ENCODE measurements at regions not wholly inside any gene's neighbourhood (a gene's known extent, or its start where the extent isn't known, plus 50 kb on each side); places are given as distances from the start of the nearest gene placed in this dataset.

DNA sequence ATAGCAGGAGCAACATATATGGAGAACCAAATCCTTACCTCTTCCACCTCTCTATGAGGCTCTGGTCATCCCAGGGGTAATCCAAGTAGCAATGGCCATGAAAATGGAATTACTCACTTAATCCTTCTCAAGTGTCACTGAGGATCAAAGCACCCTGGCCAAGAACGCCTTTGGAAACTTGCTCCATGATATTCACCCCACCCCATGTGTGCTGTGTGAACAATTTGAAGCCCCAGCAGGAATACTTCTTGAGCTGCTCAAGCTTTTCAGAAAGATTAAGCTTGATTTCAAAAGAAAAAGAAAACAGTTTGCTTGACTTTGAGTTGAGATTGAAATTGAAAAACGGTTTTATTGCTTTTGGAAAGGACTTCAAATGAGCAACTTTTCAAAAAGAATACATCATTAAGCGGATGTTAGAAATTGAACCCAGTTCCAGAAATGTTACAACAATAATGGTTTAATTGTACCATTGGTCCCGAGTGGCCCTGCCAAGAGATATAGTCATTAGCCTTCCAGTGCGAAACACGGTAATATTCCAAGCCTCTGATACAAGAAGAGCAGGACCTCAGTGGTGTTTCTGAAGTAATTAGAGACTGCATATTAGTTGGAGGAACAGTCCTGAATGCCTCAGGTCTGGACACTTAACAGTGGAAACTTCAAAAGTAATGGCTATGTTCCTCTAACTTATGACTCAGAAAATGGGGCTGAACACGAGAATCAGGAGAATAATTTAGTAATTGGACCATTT lies 208.1 kb downstream of the NEBL start:
- no peak for DNase-seq (ENCODE audit: low spot score)
- Mint-ChIP-seq H3K36me3 (ENCODE audit: low read depth, unreplicated experiment) (no peaks in the 10 kb centered on the region), H3K27me3 (ENCODE audit: unreplicated experiment) (no peaks in the 10 kb centered on the region), H3K9me3 (ENCODE audit: unreplicated experiment) (no peaks in the 10 kb centered on the region), H3K4me1 (ENCODE audit: unreplicated experiment) (peaks cover 10% of the 10 kb centered on the region), H3K27ac (ENCODE audit: unreplicated experiment) (no peak overlapping the region), H3K4me3 (ENCODE audit: unreplicated experiment) (no peak overlapping the region)
- no peak for TF ChIP-seq CTCF (IDR thresholded peaks at IDR 0.05; ENCODE audit: unreplicated experiment)

- no peak for DNase-seq (ENCODE audit: low spot score)
- H3K9me3 Mint-ChIP-seq (ENCODE audit: unreplicated experiment): no peaks in the 10 kb centered on the region
These were observed 211.0 kb downstream of the NEBL start for GRCh38 chr10:20686015-20686635.

GRCh38 chr10:20685462-20685861 lies 211.6 kb downstream of the NEBL start:
- no peak overlapping the region for H3K27ac Mint-ChIP-seq (ENCODE audit: unreplicated experiment)
- H3K4me1 Mint-ChIP-seq (ENCODE audit: unreplicated experiment): no peaks in the 10 kb centered on the region
- H3K4me3 Mint-ChIP-seq (ENCODE audit: unreplicated experiment): no peak overlapping the region
- no peaks in the 10 kb centered on the region for H3K9me3 Mint-ChIP-seq (ENCODE audit: unreplicated experiment)
- DNase-seq (ENCODE audit: low spot score): no peak
- no peak for TF ChIP-seq CTCF (IDR thresholded peaks at IDR 0.05; ENCODE audit: unreplicated experiment)
- H3K36me3 Mint-ChIP-seq (ENCODE audit: low read depth, unreplicated experiment): no peaks in the 10 kb centered on the region
- no peaks in the 10 kb centered on the region for H3K27me3 Mint-ChIP-seq (ENCODE audit: unreplicated experiment)

More at GRCh38 chr10:20686015-20686635, 211.0 kb downstream of the NEBL start:
- Mint-ChIP-seq H3K27ac (ENCODE audit: unreplicated experiment) (no peak overlapping the region), H3K4me3 (ENCODE audit: unreplicated experiment) (no peak overlapping the region), H3K4me1 (ENCODE audit: unreplicated experiment) (no peaks in the 10 kb centered on the region), H3K27me3 (ENCODE audit: unreplicated experiment) (no peaks in the 10 kb centered on the region), H3K36me3 (ENCODE audit: low read depth, unreplicated experiment) (no peaks in the 10 kb centered on the region)
- TF ChIP-seq CTCF (IDR thresholded peaks at IDR 0.05; ENCODE audit: unreplicated experiment): no peak

DNA sequence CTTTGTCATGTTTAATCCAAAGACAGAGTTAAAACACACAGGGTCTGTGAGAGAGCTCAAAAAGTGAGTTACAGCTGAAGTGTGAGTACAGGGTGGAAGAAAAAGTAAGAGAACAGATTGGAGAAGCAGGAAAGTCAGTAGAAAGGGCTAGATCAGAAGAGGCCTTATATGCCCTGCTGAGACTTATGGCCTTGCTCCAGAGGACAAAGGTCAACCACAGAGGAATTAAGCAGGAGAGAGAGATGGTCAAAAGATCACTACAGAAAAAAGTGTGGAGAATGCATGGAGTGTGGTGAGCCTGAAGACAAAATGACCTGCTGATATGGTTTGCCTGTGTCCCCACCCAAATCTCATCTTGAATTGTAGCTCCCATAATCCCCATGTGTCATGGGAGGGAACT lies 213.8 kb downstream of the NEBL start:
- no peak for TF ChIP-seq CTCF (IDR thresholded peaks at IDR 0.05; ENCODE audit: unreplicated experiment)
- no peak for DNase-seq (ENCODE audit: low spot score)
- Mint-ChIP-seq H3K36me3 (ENCODE audit: low read depth, unreplicated experiment) (no peaks in the 10 kb centered on the region), H3K27ac (ENCODE audit: unreplicated experiment) (no peak overlapping the region), H3K4me3 (ENCODE audit: unreplicated experiment) (no peak overlapping the region), H3K9me3 (ENCODE audit: unreplicated experiment) (no peaks in the 10 kb centered on the region), H3K4me1 (ENCODE audit: unreplicated experiment) (no peaks in the 10 kb centered on the region), H3K27me3 (ENCODE audit: unreplicated experiment) (no peaks in the 10 kb centered on the region)

DNA sequence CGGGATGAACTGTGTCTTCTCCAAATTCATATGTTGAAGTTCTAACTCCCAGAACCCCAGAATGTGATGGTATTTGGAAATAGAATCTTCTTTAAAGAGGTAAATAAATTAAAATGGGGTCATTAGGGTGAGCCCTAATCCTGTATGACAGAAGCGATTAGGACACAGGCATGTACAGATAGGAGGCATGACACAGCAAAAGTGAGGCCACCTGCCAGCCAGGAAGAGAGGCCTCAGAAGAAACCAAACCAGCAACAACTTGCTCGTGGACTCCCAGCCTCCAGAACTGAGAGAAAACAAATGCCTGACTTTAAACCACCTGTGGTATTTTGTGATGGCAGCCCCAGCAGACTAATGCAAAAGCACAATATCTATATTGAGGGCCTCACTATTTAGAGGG lies 214.3 kb downstream of the NEBL start:
- no peaks in the 10 kb centered on the region for H3K4me1 Mint-ChIP-seq (ENCODE audit: unreplicated experiment)
- H3K36me3 Mint-ChIP-seq (ENCODE audit: low read depth, unreplicated experiment): no peaks in the 10 kb centered on the region
- DNase-seq (ENCODE audit: low spot score): no peak
- no peaks in the 10 kb centered on the region for H3K27me3 Mint-ChIP-seq (ENCODE audit: unreplicated experiment)
- no peak overlapping the region for H3K27ac Mint-ChIP-seq (ENCODE audit: unreplicated experiment)
- no peaks in the 10 kb centered on the region for H3K9me3 Mint-ChIP-seq (ENCODE audit: unreplicated experiment)
- no peak overlapping the region for H3K4me3 Mint-ChIP-seq (ENCODE audit: unreplicated experiment)
- TF ChIP-seq CTCF (IDR thresholded peaks at IDR 0.05; ENCODE audit: unreplicated experiment): no peak

Measured in endothelial cell (in vitro differentiated cells).